ENCODE measurements at regions not wholly inside any gene's neighbourhood (a gene's known extent, or its start where the extent isn't known, plus 50 kb on each side); places are given as distances from the start of the nearest gene placed in this dataset.

DNA sequence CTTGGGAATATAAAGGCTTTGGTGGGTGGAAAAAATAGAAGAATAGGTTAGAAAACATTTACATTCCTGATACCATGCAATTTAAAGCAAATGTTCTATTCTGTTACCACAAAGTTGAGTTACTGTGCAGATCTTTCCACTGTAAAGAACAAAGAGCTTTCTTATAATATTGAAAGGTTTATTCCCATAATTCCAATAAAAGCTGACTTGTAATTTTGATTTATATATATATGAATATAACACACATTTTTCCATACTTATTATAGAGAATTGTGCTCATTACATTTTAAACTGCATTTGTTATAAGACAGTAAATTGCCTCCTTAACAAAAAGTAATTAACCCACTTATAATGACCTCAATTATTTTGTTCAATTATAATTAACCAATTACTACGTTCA, 135.9 kb downstream of the RNASET2 start:
- Histone ChIP-seq H3K4me2 (ENCODE audit: insufficient read depth, low read length) (no peak overlapping the region), H3K36me3 (ENCODE audit: control insufficient read depth in 2 of 2, extremely low read depth in 1 of 2, insufficient read depth in 2 of 2, low read length in 2 of 2) (no peaks in the 10 kb centered on the region), H3K9ac (replicated peaks; ENCODE audit: extremely low read depth, insufficient read depth, low read length) (no peak overlapping the region), H3K79me2 (ENCODE audit: control insufficient read depth, insufficient read depth, low read length) (no peaks in the 10 kb centered on the region), H4K20me1 (replicated peaks; ENCODE audit: control insufficient read depth, extremely low read depth, insufficient read depth, low read length) (no peaks in the 10 kb centered on the region), H3K27ac (ENCODE audit: insufficient read depth, low read depth, low read length) (no peak overlapping the region), H3K9me3 (replicated peaks; ENCODE audit: control insufficient read depth, insufficient read depth, low read length) (no peaks in the 10 kb centered on the region), H3K9me1 (replicated peaks; ENCODE audit: control insufficient read depth, extremely low read depth, insufficient read depth, low read length) (no peaks in the 10 kb centered on the region), H3K27me3 (ENCODE audit: control insufficient read depth in 2 of 2, insufficient read depth in 2 of 2, low read length in 2 of 2) (no peaks in the 10 kb centered on the region), H3K4me1 (ENCODE audit: control insufficient read depth, extremely low read depth, insufficient read depth, low read length) (no peaks in the 10 kb centered on the region), H3K4me3 (replicated peaks in 1 of 3; ENCODE audit: insufficient read depth in 1 of 3, low read depth in 1 of 3, low read length in 3 of 3) (no peak overlapping the region), H2AFZ (ENCODE audit: low read depth, low read length) (no peak overlapping the region)
- BruUV-seq (replicated peaks): no TSS peak
- intact Hi-C loops (cut with micrococcal nuclease) (no loop called here), dilution Hi-C loops (cut with MboI; ENCODE audit: extremely low pct_ligation_motif_present, low sequenced_read_pairs) (no loop called here)
- FAIRE-seq (no peak), DNase-seq (ENCODE audit: low read depth, low spot score) (no peak)
- ChIA-PET POLR2A (no interaction called here), CTCF (no interaction called here)
- TF ChIP-seq, protein P1, sequence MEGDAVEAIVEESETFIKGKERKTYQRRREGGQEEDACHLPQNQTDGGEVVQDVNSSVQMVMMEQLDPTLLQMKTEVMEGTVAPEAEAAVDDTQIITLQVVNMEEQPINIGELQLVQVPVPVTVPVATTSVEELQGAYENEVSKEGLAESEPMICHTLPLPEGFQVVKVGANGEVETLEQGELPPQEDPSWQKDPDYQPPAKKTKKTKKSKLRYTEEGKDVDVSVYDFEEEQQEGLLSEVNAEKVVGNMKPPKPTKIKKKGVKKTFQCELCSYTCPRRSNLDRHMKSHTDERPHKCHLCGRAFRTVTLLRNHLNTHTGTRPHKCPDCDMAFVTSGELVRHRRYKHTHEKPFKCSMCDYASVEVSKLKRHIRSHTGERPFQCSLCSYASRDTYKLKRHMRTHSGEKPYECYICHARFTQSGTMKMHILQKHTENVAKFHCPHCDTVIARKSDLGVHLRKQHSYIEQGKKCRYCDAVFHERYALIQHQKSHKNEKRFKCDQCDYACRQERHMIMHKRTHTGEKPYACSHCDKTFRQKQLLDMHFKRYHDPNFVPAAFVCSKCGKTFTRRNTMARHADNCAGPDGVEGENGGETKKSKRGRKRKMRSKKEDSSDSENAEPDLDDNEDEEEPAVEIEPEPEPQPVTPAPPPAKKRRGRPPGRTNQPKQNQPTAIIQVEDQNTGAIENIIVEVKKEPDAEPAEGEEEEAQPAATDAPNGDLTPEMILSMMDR (IDR thresholded peaks at IDR 0.05; ENCODE audit: extremely low read depth in 1 of 2, insufficient read depth in 1 of 2, low read depth in 1 of 2, low read length in 2 of 2): no peak
- TF ChIP-seq FOS (IDR thresholded peaks at IDR 0.05; ENCODE audit: borderline replicate concordance, insufficient read depth, low read length) (no peak), POLR2AphosphoS5 (IDR thresholded peaks at IDR 0.05; ENCODE audit: insufficient read depth, low read depth, low read length) (no peak), GATA2 (IDR thresholded peaks at IDR 0.05; ENCODE audit: insufficient read depth, insufficient read length, low read depth, low read length) (no peak), MAX (IDR thresholded peaks at IDR 0.05; ENCODE audit: insufficient read depth, insufficient read length) (no peak), JUN (IDR thresholded peaks at IDR 0.05; ENCODE audit: borderline replicate concordance, insufficient read depth, insufficient read length, low read depth) (no peak)

DNA sequence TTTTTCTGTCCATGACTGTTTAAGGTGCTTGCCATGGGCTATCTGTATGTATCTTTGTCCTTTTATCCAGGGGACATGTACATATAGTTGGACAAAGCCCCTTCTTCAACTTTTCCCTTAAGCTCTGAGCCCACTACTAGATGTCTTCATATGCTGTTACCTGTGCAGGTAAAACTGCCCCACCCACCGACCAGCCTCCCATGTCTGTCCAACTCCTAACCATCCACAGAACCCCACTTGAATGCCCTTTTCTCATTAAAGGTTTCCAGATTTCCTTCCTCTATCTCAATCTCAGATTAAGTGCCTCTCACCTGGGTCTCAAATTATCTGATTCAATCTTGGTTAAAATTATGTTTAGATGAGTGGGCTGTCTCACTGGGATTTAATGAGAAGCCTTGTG, 136.3 kb downstream of the RNASET2 start:
- H2AFZ ChIP-seq (ENCODE audit: low read depth, low read length): no peak overlapping the region
- H3K4me3 ChIP-seq (replicated peaks in 1 of 3; ENCODE audit: insufficient read depth in 1 of 3, low read depth in 1 of 3, low read length in 3 of 3): no peak overlapping the region
- ChIA-PET POLR2A (no interaction called here), CTCF (no interaction called here)
- no peaks in the 10 kb centered on the region for H4K20me1 ChIP-seq (replicated peaks; ENCODE audit: control insufficient read depth, extremely low read depth, insufficient read depth, low read length)
- dilution Hi-C loops (cut with MboI; ENCODE audit: extremely low pct_ligation_motif_present, low sequenced_read_pairs) (no loop called here), intact Hi-C loops (cut with micrococcal nuclease) (no loop called here)
- no peaks in the 10 kb centered on the region for H3K9me3 ChIP-seq (replicated peaks; ENCODE audit: control insufficient read depth, insufficient read depth, low read length)
- H3K4me1 ChIP-seq (ENCODE audit: control insufficient read depth, extremely low read depth, insufficient read depth, low read length): no peaks in the 10 kb centered on the region
- no peaks in the 10 kb centered on the region for H3K9me1 ChIP-seq (replicated peaks; ENCODE audit: control insufficient read depth, extremely low read depth, insufficient read depth, low read length)
- no peak overlapping the region for H3K27ac ChIP-seq (ENCODE audit: insufficient read depth, low read depth, low read length)
- BruUV-seq (replicated peaks): no TSS peak
- H3K36me3 ChIP-seq (ENCODE audit: control insufficient read depth in 2 of 2, extremely low read depth in 1 of 2, insufficient read depth in 2 of 2, low read length in 2 of 2): no peaks in the 10 kb centered on the region
- H3K79me2 ChIP-seq (ENCODE audit: control insufficient read depth, insufficient read depth, low read length): no peaks in the 10 kb centered on the region
- no peak overlapping the region for H3K4me2 ChIP-seq (ENCODE audit: insufficient read depth, low read length)
- no peak for TF ChIP-seq JUN (IDR thresholded peaks at IDR 0.05; ENCODE audit: borderline replicate concordance, insufficient read depth, insufficient read length, low read depth)
- TF ChIP-seq MAX (IDR thresholded peaks at IDR 0.05; ENCODE audit: insufficient read depth, insufficient read length): no peak
- no peak for TF ChIP-seq EZH2 (IDR thresholded peaks at IDR 0.05; ENCODE audit: borderline replicate concordance, low read depth, low read length, severe bottlenecking)
- no peak for TF ChIP-seq POLR2AphosphoS5 (IDR thresholded peaks at IDR 0.05; ENCODE audit: insufficient read depth, low read depth, low read length)
- TF ChIP-seq, protein P1 (IDR thresholded peaks at IDR 0.05; ENCODE audit: extremely low read depth in 1 of 2, insufficient read depth in 1 of 2, low read depth in 1 of 2, low read length in 2 of 2): no peak
- DNase-seq (ENCODE audit: low read depth, low spot score) (no peak), FAIRE-seq (no peak)
- H3K27me3 ChIP-seq (ENCODE audit: control insufficient read depth in 2 of 2, insufficient read depth in 2 of 2, low read length in 2 of 2): no peaks in the 10 kb centered on the region
- H3K9ac ChIP-seq (replicated peaks; ENCODE audit: extremely low read depth, insufficient read depth, low read length): no peak overlapping the region

Data from endothelial cell of umbilical vein (primary cell).